Left ventricle myocardium superior (tissue), 1 donor: ENCODE measurements at regions not wholly inside any gene's neighbourhood (a gene's known extent, or its start where the extent isn't known, plus 50 kb on each side); places are given as distances from the start of the nearest gene placed in this dataset.

Experiments
- ATAC-seq: fragments of 200-7000 bp; cut with Tn5 transposase; one replicate; pipeline ENCODE4 v1.9.1; 2020; ENCODE audit warnings: mild to moderate bottlenecking, moderate library complexity
- DNase-seq: peaks from one replicate; pipeline ENCODE4 v3.0.0-alpha.2; 2020
- intact Hi-C: fragments of 100-400 bp; cut with micrococcal nuclease; formaldehyde crosslinking; loops from one replicate; pipeline ENCODE4 v1.11.0; 2022
- donor health status: DM: no; HTN: yes; CAD: no; lungs with severe emphysema.

- ATAC-seq: no peak
- intact Hi-C loops: loop anchor here (10.0 kb wide), 1 partner anchor 94 kb away; the partner anchor contains the start of gene PDE3A
- no peak for DNase-seq
These were observed 97.8 kb upstream of the PDE3A start for GRCh38 chr12:20270557-20270956.

- intact Hi-C loops: loop anchor here (10.0 kb wide), 1 partner anchor 93 kb away; the partner anchor contains the start of gene PDE3A
- ATAC-seq (peak; percentile 61), DNase-seq (no peak)
These were observed 96.2 kb upstream of the PDE3A start for GRCh38 chr12:20272161-20272560.

- DNase-seq (no peak), ATAC-seq (peak; percentile 82)
- intact Hi-C loops: loop anchor here (10.0 kb wide), 1 partner anchor 92 kb away; the partner anchor contains the start of gene PDE3A
These were observed 95.5 kb upstream of the PDE3A start for GRCh38 chr12:20272801-20273200.

DNA sequence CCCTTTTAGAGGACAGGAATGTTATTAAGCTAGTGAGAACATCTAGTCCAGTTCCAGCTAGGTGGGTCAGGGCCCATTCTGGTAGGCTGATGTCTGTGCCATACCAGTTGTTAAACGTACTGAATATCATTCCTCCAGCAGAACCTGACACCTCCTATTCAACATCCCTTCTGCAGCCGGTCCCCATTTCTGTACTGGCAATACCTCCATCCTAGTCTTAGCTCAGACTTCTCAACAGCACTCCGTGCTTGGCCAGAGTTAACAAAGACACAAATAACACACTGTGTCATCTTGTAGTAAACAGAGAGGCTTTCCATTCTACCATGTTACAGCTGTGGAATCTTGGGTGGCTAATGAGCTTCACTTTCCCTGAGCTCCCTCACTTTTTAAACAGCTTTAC, 94.3 kb upstream of the PDE3A start:
- ATAC-seq (peak; percentile 80), DNase-seq (peak; percentile 39)
- intact Hi-C loops: loop anchor here (10.0 kb wide), 1 partner anchor 91 kb away; the partner anchor contains the start of gene PDE3A

- no peak for DNase-seq
- ATAC-seq: no peak
- intact Hi-C loops: loop anchor here (10.0 kb wide), 1 partner anchor 87 kb away; the partner anchor contains the start of gene PDE3A
These were observed 90.1 kb upstream of the PDE3A start for GRCh38 chr12:20278276-20278675.

DNA sequence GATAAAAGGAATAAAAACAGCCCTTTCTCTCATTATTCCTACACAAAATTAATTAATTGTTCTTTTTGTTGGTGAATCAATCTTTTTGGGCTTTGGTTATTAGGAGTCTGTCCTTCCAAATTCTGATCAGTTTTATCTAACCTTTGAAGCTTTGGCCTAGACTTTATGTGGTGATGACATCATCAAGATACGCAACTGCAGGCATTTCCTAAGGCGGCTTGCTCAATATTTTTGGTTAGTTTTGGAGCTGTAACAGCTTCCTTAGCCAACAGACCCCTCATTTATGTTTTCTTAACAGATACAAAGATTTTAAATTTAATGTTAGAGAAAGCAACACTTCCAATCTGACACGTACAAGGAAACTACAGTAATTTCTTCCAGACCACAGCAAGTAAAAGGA, 87.8 kb upstream of the PDE3A start:
- DNase-seq (no peak), ATAC-seq (no peak)
- intact Hi-C loops: no loop called here

DNA sequence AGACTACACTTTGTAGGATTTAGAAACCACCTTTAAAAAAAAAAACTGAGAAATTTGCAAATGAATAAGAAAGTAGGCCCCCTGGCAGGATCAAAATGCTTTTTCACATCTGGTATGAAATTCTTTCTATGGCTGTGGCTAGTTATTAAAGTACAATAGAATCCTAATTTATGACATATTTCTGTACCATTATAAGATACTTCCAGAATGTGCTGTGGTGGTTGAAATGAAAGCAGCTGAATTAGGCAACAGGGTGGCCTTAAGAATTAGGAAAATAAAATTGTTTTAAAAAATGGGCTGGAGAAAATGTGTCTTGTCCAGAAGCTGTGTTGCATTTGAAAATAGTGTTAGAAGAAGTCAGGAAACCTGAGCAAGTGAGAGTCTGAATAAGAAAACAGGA, 85.9 kb upstream of the PDE3A start:
- DNase-seq: no peak
- intact Hi-C loops: no loop called here
- ATAC-seq: no peak

GRCh38 chr12:20283482-20283881, 84.9 kb upstream of the PDE3A start:
- no peak for DNase-seq
- no peak for ATAC-seq
- intact Hi-C loops: no loop called here

- no peak for ATAC-seq
- intact Hi-C loops: no loop called here
These were observed 78.8 kb upstream of the PDE3A start for GRCh38 chr12:20289520-20289919.

GRCh38 chr12:20300457-20300856, 67.9 kb upstream of the PDE3A start:
- no peak for ATAC-seq
- intact Hi-C loops: no loop called here
- no peak for DNase-seq

More at GRCh38 chr12:20289520-20289919, 78.8 kb upstream of the PDE3A start:
- DNase-seq: no peak

DNA sequence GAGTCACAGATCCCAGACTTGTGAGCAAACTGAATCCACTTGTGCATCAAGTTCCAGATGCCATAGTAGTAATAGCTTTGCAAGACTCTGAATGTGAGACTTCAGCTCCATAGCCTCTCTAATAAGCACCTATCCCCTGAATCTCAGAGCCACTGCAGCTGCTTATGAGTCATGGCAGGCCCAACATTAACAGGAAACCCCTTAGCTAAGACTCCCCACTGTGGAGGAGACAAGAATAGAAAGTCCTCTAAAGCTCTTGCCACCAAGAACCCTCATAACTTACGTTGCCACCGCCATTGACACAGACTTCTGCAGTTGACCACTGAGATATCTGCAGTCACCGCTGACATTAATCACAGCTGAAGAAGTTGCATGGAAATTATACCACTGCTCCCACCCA, 62.9 kb upstream of the PDE3A start:
- intact Hi-C loops: no loop called here
- ATAC-seq: no peak
- DNase-seq: no peak

DNA sequence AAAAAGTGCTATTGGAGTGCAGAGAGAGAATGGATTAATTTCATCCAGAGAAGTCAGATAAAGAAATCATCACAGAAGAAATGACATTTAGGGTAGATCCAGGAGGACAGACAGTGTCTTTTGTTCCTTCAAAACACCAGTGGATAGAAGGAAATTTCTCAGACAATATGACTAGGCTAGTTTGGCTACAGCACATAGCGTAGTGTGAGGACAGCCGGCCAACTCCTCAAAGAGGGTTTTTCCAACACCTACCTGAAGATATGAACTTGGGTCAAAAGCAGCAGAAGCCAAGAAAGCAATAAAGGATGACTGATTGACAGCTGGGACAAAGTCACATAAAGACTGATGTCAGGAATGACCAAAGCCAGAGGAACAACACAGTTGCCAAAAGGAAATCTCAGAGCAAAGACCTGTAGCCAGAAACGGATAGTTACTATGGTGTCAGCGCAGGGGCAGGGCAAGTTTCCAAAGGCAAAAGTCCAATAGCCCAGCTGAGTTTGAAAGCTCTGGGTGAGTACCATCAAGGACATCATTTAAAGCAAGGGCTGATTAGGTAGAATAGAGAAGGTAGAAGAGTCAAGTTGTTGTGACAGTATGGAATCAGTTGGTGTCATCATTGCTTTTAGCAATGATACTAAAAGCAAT, 58.7 kb upstream of the PDE3A start:
- ATAC-seq: peak; percentile 95
- intact Hi-C loops: no loop called here
- DNase-seq: peak; percentile 75

DNA sequence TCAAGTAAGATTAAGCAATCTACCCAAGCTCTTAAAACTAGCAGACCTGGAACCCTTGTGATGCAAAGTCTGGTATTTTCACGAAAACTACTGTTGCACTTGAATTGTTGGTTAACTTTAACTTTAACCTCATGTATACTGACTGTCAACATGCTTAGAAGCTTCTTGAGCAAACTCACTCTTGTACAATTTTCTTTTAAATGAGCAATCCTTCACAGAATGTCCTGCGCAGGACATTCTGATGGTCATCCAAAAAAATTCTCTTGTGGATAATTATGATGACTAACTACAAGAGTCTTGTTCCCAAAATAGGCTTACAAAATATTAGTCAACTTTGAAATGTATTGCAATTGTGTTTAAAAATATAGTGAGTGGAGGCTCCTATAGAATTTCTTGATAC, 54.0 kb upstream of the PDE3A start:
- ATAC-seq: peak; percentile 46
- DNase-seq: no peak
- intact Hi-C loops: no loop called here

- ATAC-seq: no peak
- no peak for DNase-seq
- intact Hi-C loops: no loop called here
These were observed 50.8 kb upstream of the PDE3A start for GRCh38 chr12:20317554-20317953.
